AG09309 (cell line): ENCODE measurements at regions not wholly inside any gene's neighbourhood (a gene's known extent, or its start where the extent isn't known, plus 50 kb on each side); places are given as distances from the start of the nearest gene placed in this dataset.

ENCODE experiments used
- DNase-seq: peaks from one replicate; pipeline ENCODE4 v3.0.0-alpha.2; 2010; ENCODE audit warnings: low read depth
- H3K4me3 ChIP-seq: 2 replicates; pipeline ENCODE4 v1.5.1; 2011; ENCODE audit warnings: mild to moderate bottlenecking, low read depth, low read length, moderate library complexity; ENCODE audit not compliant: control insufficient read depth
- CTCF ChIP-seq: IDR thresholded peaks from 2 replicates; pipeline ENCODE4 v1.5.1; 2011; ENCODE audit warnings: mild to moderate bottlenecking, low read depth, low read length, inconsistent platforms; ENCODE audit not compliant: insufficient read depth, control insufficient read depth; ENCODE audit errors: missing control alignments

DNA sequence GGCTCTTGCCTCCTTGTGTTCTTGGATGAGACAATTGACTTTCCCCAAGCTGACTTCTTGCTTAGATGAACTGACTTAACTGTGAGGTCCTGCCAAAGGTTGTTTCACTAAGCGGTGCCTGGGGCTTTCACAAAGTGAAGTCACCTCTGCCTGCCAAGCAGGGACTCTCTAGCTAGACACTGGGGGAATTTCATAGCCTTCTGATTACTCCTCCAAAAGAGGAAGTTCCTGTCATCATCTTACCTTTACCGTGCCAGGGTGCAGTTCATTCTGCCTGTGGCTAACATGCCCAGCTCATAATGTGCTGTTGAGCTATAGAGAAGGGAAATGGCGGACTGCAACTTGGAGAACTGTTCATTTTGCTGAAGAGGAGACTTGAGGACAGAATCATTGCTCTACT lies 472.0 kb upstream of the WWC1 start:
- no peak for TF ChIP-seq CTCF
- DNase-seq: no peak
- H3K4me3 ChIP-seq: no peak overlapping the region

DNA sequence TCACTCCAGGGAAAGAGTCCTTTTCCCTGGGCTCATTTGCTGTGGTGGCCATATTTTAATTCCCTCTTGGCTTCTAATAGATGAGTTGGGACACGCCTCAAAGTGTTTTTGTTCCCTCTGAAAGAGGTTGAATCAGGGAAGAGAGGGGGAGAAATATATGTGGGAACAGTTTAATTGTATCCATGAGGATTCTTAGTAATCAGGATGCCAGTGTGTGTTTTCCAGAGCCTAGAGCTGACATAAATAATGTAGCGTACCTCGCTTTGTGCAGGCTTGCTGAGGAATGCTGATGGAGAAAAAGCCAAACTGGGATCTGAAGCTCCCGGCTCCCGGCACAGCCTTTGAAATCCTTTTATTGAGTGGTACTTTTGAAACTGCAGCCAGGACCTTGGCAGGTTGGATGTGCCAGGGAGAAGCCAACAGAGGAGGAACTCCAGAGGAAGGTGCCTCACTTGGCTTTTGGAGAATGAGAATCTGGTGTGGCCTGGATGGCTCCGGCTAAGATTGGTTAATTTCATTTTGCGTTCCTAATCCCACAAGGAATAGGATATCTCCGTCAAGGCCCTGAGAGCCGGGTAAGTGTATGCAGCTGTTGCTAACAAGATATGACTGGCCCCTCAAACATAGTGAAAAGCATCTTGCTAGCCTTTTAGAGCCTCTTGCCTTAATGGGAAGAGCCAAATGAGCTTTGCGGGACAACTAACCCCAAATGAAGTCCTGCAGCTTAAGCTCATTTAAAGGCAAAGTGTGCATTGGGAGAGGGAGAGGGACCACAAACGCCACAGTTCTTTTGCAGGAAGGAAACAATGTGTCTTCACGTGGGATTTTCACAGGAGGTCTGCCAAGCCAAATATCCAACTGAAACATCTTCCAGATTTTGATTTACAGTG lies 471.1 kb upstream of the WWC1 start:
- TF ChIP-seq CTCF: no peak
- no peak for DNase-seq
- H3K4me3 ChIP-seq: no peak overlapping the region

DNA sequence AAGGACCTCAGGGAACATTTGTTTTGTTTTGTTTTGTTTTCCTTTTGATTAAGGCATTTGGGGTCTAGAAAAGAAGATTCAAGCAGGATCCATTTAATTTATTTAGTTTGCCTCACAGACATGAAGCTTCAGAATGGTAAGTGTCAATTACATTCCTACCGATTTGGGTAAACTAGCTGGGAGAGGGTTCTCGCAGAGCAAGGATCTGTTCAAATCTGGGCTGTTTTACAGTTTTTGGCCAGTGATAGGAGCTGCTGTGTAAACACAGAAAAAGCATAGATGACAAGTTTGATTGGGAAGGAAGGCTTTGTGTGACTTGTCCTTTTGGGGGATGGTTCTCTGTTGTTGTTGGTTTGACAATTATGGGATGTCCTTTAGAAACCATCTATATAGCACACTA lies 470.3 kb upstream of the WWC1 start:
- no peak overlapping the region for H3K4me3 ChIP-seq
- TF ChIP-seq CTCF: no peak
- no peak for DNase-seq

- TF ChIP-seq CTCF: no peak
- DNase-seq: no peak
Observed at GRCh38 chr5:167821669-167822068, 469.8 kb upstream of the WWC1 start.

DNA sequence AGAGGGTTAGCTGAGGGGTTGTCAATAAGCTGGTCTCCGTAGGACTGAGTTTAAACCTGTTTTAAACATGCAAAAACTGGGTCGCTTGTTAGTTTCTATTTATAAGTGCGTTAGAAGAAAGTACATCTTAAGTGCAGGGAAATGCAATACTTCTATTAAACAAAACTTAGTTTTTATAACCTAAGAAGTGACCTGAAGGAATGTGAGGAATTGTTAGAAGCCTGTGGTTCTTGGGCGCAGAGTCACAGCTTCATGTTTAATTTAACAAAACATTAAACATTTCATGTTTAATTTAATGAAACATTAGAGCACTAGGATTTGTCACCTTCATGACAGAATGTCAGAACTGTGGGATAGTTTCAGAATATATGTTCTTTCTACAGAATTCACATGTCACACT lies 469.2 kb upstream of the WWC1 start:
- TF ChIP-seq CTCF: no peak
- H3K4me3 ChIP-seq: no peak overlapping the region
- no peak for DNase-seq

More at GRCh38 chr5:167821669-167822068, 469.8 kb upstream of the WWC1 start:
- no peak overlapping the region for H3K4me3 ChIP-seq

DNA sequence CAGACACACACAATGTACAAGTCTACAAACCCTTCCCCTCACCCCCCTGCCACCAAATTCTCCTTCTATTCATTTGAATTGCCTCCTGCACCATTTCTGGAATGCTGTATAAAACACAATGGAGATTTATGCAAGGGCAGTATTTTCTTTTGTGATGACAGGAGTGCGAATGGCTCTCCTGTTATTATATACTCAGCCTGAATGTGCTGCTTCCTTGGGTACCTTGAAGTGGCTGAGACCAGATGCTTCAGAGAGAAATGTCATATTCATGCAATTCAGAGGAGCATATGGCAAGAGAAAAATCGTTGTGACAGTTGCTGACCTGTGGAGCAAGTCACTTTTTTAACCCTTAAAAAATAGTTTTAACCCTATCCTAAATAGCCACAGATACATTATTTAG lies 468.0 kb upstream of the WWC1 start:
- DNase-seq: no peak
- H3K4me3 ChIP-seq: no peak overlapping the region
- TF ChIP-seq CTCF: no peak
